K562 (cell line): ENCODE measurements at regions not wholly inside any gene's neighbourhood (a gene's known extent, or its start where the extent isn't known, plus 50 kb on each side); places are given as distances from the start of the nearest gene placed in this dataset.

Experiments used
- CHD2 ChIP-seq: IDR thresholded peaks from 2 replicates; pipeline ENCODE4 v1.6.1; 2011; ENCODE audit warnings: low read depth, low read length
- CREB1 ChIP-seq, 2 experiments: sonication (generic) in 1 of 2; formaldehyde crosslinking in 1 of 2; IDR thresholded peaks; 2 replicates each; pipeline versions ENCODE4 v1.6.1 to v1.8.0; 2012 to 2022; ENCODE audit warnings: inconsistent platforms in 1 of 2, mild to moderate bottlenecking in 1 of 2, missing genetic modification reagents in 1 of 2, moderate library complexity in 1 of 2
- CTCF ChIP-seq, 3 experiments: IDR thresholded peaks in 2 of 3; conservative IDR thresholded peaks in 1 of 3; 2 replicates each; pipeline ENCODE4 v1.5.1; 2011 to 2012; ENCODE audit warnings: low read length in 3 of 3, mild to moderate bottlenecking in 3 of 3, control low read depth in 2 of 3, improper control_type of control experiment in 1 of 3, inconsistent platforms in 1 of 3, low read depth in 1 of 3, mixed read lengths in 1 of 3, moderate library complexity in 1 of 3; ENCODE audit not compliant: insufficient read depth in 2 of 3
- EP400 ChIP-seq: fragments of 450-650 bp; IDR thresholded peaks from 2 replicates; pipeline ENCODE4 v1.6.1; 2017; ENCODE audit warnings: antibody characterized with exemption, mild to moderate bottlenecking, moderate library complexity
- EZH2 ChIP-seq: IDR thresholded peaks from 2 replicates; pipeline ENCODE4 v1.6.1; 2012; ENCODE audit warnings: low read depth, mild to moderate bottlenecking, inconsistent platforms, low read length, borderline replicate concordance
- HBP1 ChIP-seq: fragments of 450-650 bp; formaldehyde crosslinking; IDR thresholded peaks from 2 replicates; pipeline ENCODE4 v1.4.0; 2022; ENCODE audit warnings: missing genetic modification characterization
- JUN ChIP-seq, 2 experiments: sonication (generic) in 1 of 2; formaldehyde crosslinking in 1 of 2; IDR thresholded peaks; 2 replicates each; pipeline versions ENCODE4 v1.6.1 to v1.8.0; 2012 to 2022; ENCODE audit warnings: borderline replicate concordance in 2 of 2, mild to moderate bottlenecking in 2 of 2, improper control_type of control experiment in 1 of 2, low read depth in 1 of 2, low read length in 1 of 2, missing genetic modification reagents in 1 of 2
- MYC ChIP-seq, 2 experiments: fragments of 250-450 bp in 1 of 2; sonication (Bioruptor Pico) in 1 of 2; IDR thresholded peaks; 2 replicates each; pipeline versions ENCODE4 v1.5.1 to v1.6.1; 2012 to 2021; ENCODE audit warnings: low read depth in 2 of 2, borderline replicate concordance in 1 of 2, improper control_type of control experiment in 1 of 2, low read length in 1 of 2, mild to moderate bottlenecking in 1 of 2, moderate library complexity in 1 of 2
- POLR2A ChIP-seq: fragments of 450-650 bp; conservative IDR thresholded peaks from 2 replicates; pipeline ENCODE4 v1.6.1; 2016
- U2AF2 ChIP-seq: fragments of 200-400 bp; formaldehyde crosslinking; optimal IDR thresholded peaks from 2 replicates; pipeline ENCODE3; 2017; ENCODE audit warnings: low read depth, mild to moderate bottlenecking, low read length
- ZNF324 ChIP-seq: fragments of 250-450 bp; sonication (Bioruptor Pico); IDR thresholded peaks from 2 replicates; pipeline ENCODE4 v1.4.0; 2020; ENCODE audit warnings: mild to moderate bottlenecking
- ZNF518B ChIP-seq: fragments of 250-450 bp; sonication (Bioruptor Pico); IDR thresholded peaks from 2 replicates; pipeline ENCODE4 v1.5.0; 2021; ENCODE audit warnings: mild to moderate bottlenecking, moderate library complexity
- ZNF592 ChIP-seq: fragments of 450-650 bp; IDR thresholded peaks from 2 replicates; pipeline ENCODE4 v1.6.1; 2017; ENCODE audit warnings: antibody characterized with exemption, mild to moderate bottlenecking
- ZNF695 ChIP-seq: fragments of 450-650 bp; formaldehyde crosslinking; IDR thresholded peaks from 2 replicates; pipeline ENCODE4 v1.4.0; 2020; ENCODE audit warnings: mild to moderate bottlenecking, moderate library complexity

- TF ChIP-seq EZH2: no peak
- no peak for TF ChIP-seq POLR2A
- TF ChIP-seq ZNF518B: no peak
- TF ChIP-seq CREB1 (IDR thresholded peaks at IDR 0.05): no peak
- no peak for TF ChIP-seq CREB1 (CRISPR knock-in tag; IDR thresholded peaks at IDR 0.05)
- TF ChIP-seq CHD2: no peak
- TF ChIP-seq ZNF695: no peak
- TF ChIP-seq HBP1 (CRISPR knock-in tag): no peak
- no peak for TF ChIP-seq MYC (IDR thresholded peaks at IDR 0.05; ENCODE audit: low read depth, low read length)
- no peak for TF ChIP-seq MYC (CRISPR knock-in tag; IDR thresholded peaks at IDR 0.05; ENCODE audit: borderline replicate concordance, low read depth)
- TF ChIP-seq CTCF (IDR thresholded peaks at IDR 0.05 in 2 of 3, conservative IDR thresholded peaks at IDR 0.05 in 1 of 3; ENCODE audit: insufficient read depth in 2 of 3, low read depth in 1 of 3, low read length in 3 of 3): no peak
- TF ChIP-seq ZNF592: no peak
- no peak for TF ChIP-seq U2AF2
- TF ChIP-seq ZNF324 (CRISPR knock-in tag): no peak
- no peak for TF ChIP-seq EP400
- no peak for TF ChIP-seq JUN (IDR thresholded peaks at IDR 0.05; ENCODE audit: borderline replicate concordance, low read depth, low read length)
- no peak for TF ChIP-seq JUN (CRISPR knock-in tag; IDR thresholded peaks at IDR 0.05; ENCODE audit: borderline replicate concordance)
These were observed 421.4 kb upstream of the LCORL start for GRCh38 chr4:18442957-18443356.
